SK-N-MC (cell line): ENCODE measurements at regions not wholly inside any gene's neighbourhood (a gene's known extent, or its start where the extent isn't known, plus 50 kb on each side); places are given as distances from the start of the nearest gene placed in this dataset.

Source experiments
- EZH2 ChIP-seq: fragments of 200-600 bp; sonication (generic); IDR thresholded peaks from one replicate; pipeline ENCODE4 v1.6.1; 2017; ENCODE audit warnings: antibody characterized with exemption
- FOXP2 ChIP-seq: optimal IDR thresholded peaks from 2 replicates; pipeline ENCODE3; 2011; ENCODE audit warnings: mild to moderate bottlenecking, moderate library complexity; ENCODE audit not compliant: insufficient read depth; ENCODE audit errors: extremely low read length, control extremely low read depth
- POLR2AphosphoS5 ChIP-seq: IDR thresholded peaks from 2 replicates; pipeline ENCODE4 v1.6.1; 2012; ENCODE audit warnings: mild to moderate bottlenecking, low read depth, low read length, borderline replicate concordance

DNA sequence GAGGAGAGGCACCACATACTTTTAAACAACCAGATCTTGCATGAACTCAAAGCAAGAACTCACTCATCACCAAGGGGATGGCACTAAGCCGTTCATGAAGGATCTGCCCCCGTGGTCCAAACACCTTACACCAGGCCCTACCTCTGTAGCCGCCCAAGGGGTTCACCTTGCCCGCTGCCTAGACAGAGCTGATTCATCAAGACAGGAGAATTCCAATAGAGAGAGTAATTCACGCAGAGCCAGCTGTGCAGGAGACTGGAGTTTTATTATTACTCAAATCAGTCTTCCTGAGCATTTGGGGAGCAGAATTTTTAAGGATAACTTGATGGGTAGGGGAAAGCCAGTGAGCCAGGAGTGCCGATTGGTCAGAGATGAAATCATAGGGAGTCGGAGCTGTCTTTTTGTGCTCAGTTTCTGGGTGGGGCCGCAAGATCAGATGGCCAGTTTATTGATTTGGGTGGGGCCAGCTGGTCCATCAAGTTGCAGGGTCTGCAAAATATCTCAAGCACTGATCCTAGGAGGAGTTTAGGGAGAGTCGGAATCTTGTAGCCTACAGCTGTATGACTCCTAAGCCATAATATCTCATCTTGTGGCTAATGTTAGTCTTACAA is 364.7 kb downstream of the PCDH7 start:
- TF ChIP-seq EZH2: no peak
- TF ChIP-seq POLR2AphosphoS5: no peak
- TF ChIP-seq FOXP2: no peak
